GM23338 (cell line): ENCODE measurements at regions not wholly inside any gene's neighbourhood (a gene's known extent, or its start where the extent isn't known, plus 50 kb on each side); places are given as distances from the start of the nearest gene placed in this dataset.

Experiments
- ATAC-seq: fragments of 200-7000 bp; cut with Tn5 transposase; 3 replicates; pipeline ENCODE4 v1.9.1; 2020
- DNase-seq: peaks from one replicate; pipeline ENCODE4 v3.0.0-alpha.2; 2015; ENCODE audit warnings: low spot score
- H2AFZ ChIP-seq: fragments of 200-600 bp; sonication (generic); 2 replicates; pipeline ENCODE4 v1.8.0; 2016; ENCODE audit warnings: antibody characterized with exemption, mild to moderate bottlenecking, moderate library complexity
- H3F3A ChIP-seq: fragments of 200-600 bp; sonication (generic); replicated peaks from 2 replicates; pipeline ENCODE4 v1.8.0; 2017; ENCODE audit warnings: antibody characterized with exemption, mixed run types, low read depth
- H3K27ac ChIP-seq: fragments of 200-600 bp; sonication (generic); 2 replicates; pipeline ENCODE4 v1.6.1; 2016; ENCODE audit warnings: low read depth
- H3K27me3 ChIP-seq: fragments of 200-600 bp; sonication (generic); 2 replicates; pipeline ENCODE4 v1.8.0; 2016; ENCODE audit warnings: mild to moderate bottlenecking, mixed run types, moderate library complexity; ENCODE audit not compliant: insufficient read depth
- H3K36me3 ChIP-seq: fragments of 200-600 bp; sonication (generic); 2 replicates; pipeline ENCODE4 v1.8.0; 2016; ENCODE audit warnings: mild to moderate bottlenecking; ENCODE audit not compliant: insufficient read depth
- H3K4me1 ChIP-seq: fragments of 200-600 bp; sonication (generic); 2 replicates; pipeline ENCODE4 v1.8.0; 2016; ENCODE audit warnings: mild to moderate bottlenecking, moderate library complexity; ENCODE audit not compliant: insufficient read depth
- H3K4me2 ChIP-seq: fragments of 200-600 bp; sonication (generic); 2 replicates; pipeline ENCODE4 v1.7.1; 2017; ENCODE audit warnings: mixed run types
- H3K4me3 ChIP-seq: fragments of 200-600 bp; sonication (generic); 2 replicates; pipeline ENCODE4 v1.6.1; 2016; ENCODE audit warnings: mixed run types
- H3K79me2 ChIP-seq: fragments of 200-600 bp; sonication (generic); replicated peaks from 2 replicates; pipeline ENCODE4 v1.8.0; 2017; ENCODE audit warnings: mild to moderate bottlenecking; ENCODE audit not compliant: insufficient read depth
- H3K9me2 ChIP-seq: fragments of 200-600 bp; sonication (generic); 2 replicates; pipeline ENCODE4 v1.8.0; 2017; ENCODE audit not compliant: insufficient read depth
- H4K20me1 ChIP-seq: fragments of 200-600 bp; sonication (generic); replicated peaks from 2 replicates; pipeline ENCODE4 v1.8.0; 2017; ENCODE audit warnings: mild to moderate bottlenecking; ENCODE audit not compliant: insufficient read depth
- H3K27ac Mint-ChIP-seq: 2 replicates; pipeline ENCODE4 v1.8.0; 2020; ENCODE audit warnings: inconsistent platforms, mild to moderate bottlenecking, moderate library complexity, mixed read lengths
- H3K27me3 Mint-ChIP-seq: 3 replicates; pipeline ENCODE4 v1.8.0; 2022; ENCODE audit warnings: low read depth, mild to moderate bottlenecking, moderate library complexity, mixed read lengths, inconsistent platforms; ENCODE audit not compliant: insufficient read depth, poor library complexity
- H3K36me3 Mint-ChIP-seq: 3 replicates; pipeline ENCODE4 v1.8.0; 2021; ENCODE audit warnings: low read depth, mild to moderate bottlenecking, inconsistent platforms, moderate library complexity, mixed read lengths
- H3K4me1 Mint-ChIP-seq: 3 replicates; pipeline ENCODE4 v1.8.0; 2020; ENCODE audit warnings: mild to moderate bottlenecking, inconsistent platforms, mixed read lengths
- H3K4me3 Mint-ChIP-seq: 3 replicates; pipeline ENCODE4 v1.8.0; 2021; ENCODE audit warnings: moderate library complexity, mild to moderate bottlenecking, inconsistent platforms, mixed read lengths
- H3K9me3 Mint-ChIP-seq: 3 replicates; pipeline ENCODE4 v1.8.0; 2020; ENCODE audit warnings: moderate library complexity, mild to moderate bottlenecking, inconsistent platforms, mixed read lengths
- CREB1 ChIP-seq: fragments of 250-450 bp; sonication (Bioruptor Pico); IDR thresholded peaks from 2 replicates; pipeline ENCODE4 v1.5.0; 2020; ENCODE audit warnings: low read depth, mild to moderate bottlenecking, moderate library complexity
- EZH2 ChIP-seq: fragments of 200-600 bp; sonication (generic); IDR thresholded peaks from one replicate; pipeline ENCODE4 v1.8.0; 2017; ENCODE audit warnings: antibody characterized with exemption, mild to moderate bottlenecking, low read depth; ENCODE audit not compliant: unreplicated experiment
- EZH2phosphoT487 ChIP-seq: fragments of 200-600 bp; sonication (generic); IDR thresholded peaks from one replicate; pipeline ENCODE4 v1.8.1; 2018; ENCODE audit warnings: antibody characterized with exemption; ENCODE audit not compliant: unreplicated experiment
- JUNB ChIP-seq: IDR thresholded peaks from one replicate; pipeline ENCODE4 v1.6.1; 2016; ENCODE audit warnings: antibody characterized with exemption; ENCODE audit not compliant: unreplicated experiment
- NANOG ChIP-seq: IDR thresholded peaks from 2 replicates; pipeline ENCODE4 v1.6.1; 2016; ENCODE audit warnings: antibody characterized with exemption, borderline replicate concordance
- POLR2AphosphoS5 ChIP-seq: IDR thresholded peaks from 2 replicates; pipeline ENCODE4 v1.6.1; 2016; ENCODE audit warnings: antibody characterized with exemption, low read depth
- STAT1 ChIP-seq: IDR thresholded peaks from one replicate; pipeline ENCODE4 v1.6.1; 2016; ENCODE audit warnings: antibody characterized with exemption; ENCODE audit not compliant: unreplicated experiment
- ZNF114 ChIP-seq: fragments of 250-450 bp; sonication (Bioruptor Pico); IDR thresholded peaks from 2 replicates; pipeline ENCODE4 v1.5.0; 2020; ENCODE audit warnings: mild to moderate bottlenecking, moderate library complexity
- ZNF331 ChIP-seq: fragments of 250-450 bp; sonication (Bioruptor Pico); IDR thresholded peaks from 2 replicates; pipeline ENCODE4 v1.5.0; 2020; ENCODE audit warnings: low read depth, mild to moderate bottlenecking, moderate library complexity
- TF ChIP-seq, protein P1 (sequence below): IDR thresholded peaks from 2 replicates; pipeline ENCODE4 v1.6.1; 2016; ENCODE audit warnings: antibody characterized with exemption
- TF ChIP-seq, protein P2 (sequence below): IDR thresholded peaks from one replicate; pipeline ENCODE4 v1.6.1; 2018; ENCODE audit warnings: antibody characterized with exemption; ENCODE audit not compliant: unreplicated experiment
- TF ChIP-seq, protein P3 (sequence below): fragments of 250-450 bp; sonication (Bioruptor Pico); IDR thresholded peaks from 2 replicates; pipeline ENCODE4 v1.5.0; 2020; ENCODE audit warnings: mild to moderate bottlenecking, moderate library complexity
- TF ChIP-seq, protein P4 (sequence below), 2 experiments: fragments of 200-600 bp in 1 of 2; sonication (generic) in 1 of 2; conservative IDR thresholded peaks; 2 replicates each; pipeline versions ENCODE4 v1.5.1 to v1.6.1; 2016 to 2017; ENCODE audit warnings: antibody characterized with exemption in 2 of 2, low read depth in 2 of 2, mild to moderate bottlenecking in 2 of 2, moderate library complexity in 1 of 2

DNA sequence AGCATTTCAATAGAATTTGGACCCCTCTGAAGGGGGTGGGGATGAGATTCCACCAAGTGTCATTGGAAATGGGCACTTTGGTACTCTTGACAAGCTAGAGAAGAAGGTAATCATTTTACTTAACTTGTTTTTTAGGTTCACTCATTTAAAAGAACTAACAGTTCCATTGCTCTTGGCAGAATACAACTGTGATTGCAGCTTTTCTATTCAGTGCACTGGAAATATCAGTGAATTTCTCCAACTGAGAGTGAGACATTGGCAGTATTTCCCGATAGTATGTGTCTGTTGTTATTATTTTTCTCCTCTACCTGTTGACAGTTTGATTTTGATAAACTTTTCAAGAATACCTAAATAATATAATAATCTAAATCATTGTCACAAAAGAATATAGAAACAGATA, 1356.7 kb upstream of the NXPH2 start:
- no peak overlapping the region for H3K27ac ChIP-seq
- DNase-seq: no peak
- no peak overlapping the region for H3K4me3 ChIP-seq
- H2AFZ ChIP-seq: no peak overlapping the region
- H3K9me3 Mint-ChIP-seq: no peaks in the 10 kb centered on the region
- H3K4me3 Mint-ChIP-seq: no peak overlapping the region
- no peak for ATAC-seq
- H3K9me2 ChIP-seq: no peaks in the 10 kb centered on the region
- H3K4me1 Mint-ChIP-seq: peaks cover 11% of the 10 kb centered on the region
- H4K20me1 ChIP-seq: no peaks in the 10 kb centered on the region
- no peaks in the 10 kb centered on the region for H3F3A ChIP-seq
- no peaks in the 10 kb centered on the region for H3K36me3 Mint-ChIP-seq
- H3K4me2 ChIP-seq: peak overlapping the region; percentile 15; the same call in 1 of the 2 replicates
- no peaks in the 10 kb centered on the region for H3K27me3 Mint-ChIP-seq
- H3K79me2 ChIP-seq: no peaks in the 10 kb centered on the region
- no peak overlapping the region for H3K27ac Mint-ChIP-seq
- no peaks in the 10 kb centered on the region for H3K36me3 ChIP-seq
- TF ChIP-seq ZNF331 (CRISPR knock-in tag) (no peak), CREB1 (CRISPR knock-in tag) (no peak), EZH2phosphoT487 (no peak), NANOG (no peak), STAT1 (no peak), EZH2 (no peak), ZNF114 (CRISPR knock-in tag) (no peak), JUNB (no peak), POLR2AphosphoS5 (no peak)
- TF ChIP-seq, protein P1, sequence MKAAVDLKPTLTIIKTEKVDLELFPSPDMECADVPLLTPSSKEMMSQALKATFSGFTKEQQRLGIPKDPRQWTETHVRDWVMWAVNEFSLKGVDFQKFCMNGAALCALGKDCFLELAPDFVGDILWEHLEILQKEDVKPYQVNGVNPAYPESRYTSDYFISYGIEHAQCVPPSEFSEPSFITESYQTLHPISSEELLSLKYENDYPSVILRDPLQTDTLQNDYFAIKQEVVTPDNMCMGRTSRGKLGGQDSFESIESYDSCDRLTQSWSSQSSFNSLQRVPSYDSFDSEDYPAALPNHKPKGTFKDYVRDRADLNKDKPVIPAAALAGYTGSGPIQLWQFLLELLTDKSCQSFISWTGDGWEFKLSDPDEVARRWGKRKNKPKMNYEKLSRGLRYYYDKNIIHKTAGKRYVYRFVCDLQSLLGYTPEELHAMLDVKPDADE: no peak
- TF ChIP-seq, protein P2, sequence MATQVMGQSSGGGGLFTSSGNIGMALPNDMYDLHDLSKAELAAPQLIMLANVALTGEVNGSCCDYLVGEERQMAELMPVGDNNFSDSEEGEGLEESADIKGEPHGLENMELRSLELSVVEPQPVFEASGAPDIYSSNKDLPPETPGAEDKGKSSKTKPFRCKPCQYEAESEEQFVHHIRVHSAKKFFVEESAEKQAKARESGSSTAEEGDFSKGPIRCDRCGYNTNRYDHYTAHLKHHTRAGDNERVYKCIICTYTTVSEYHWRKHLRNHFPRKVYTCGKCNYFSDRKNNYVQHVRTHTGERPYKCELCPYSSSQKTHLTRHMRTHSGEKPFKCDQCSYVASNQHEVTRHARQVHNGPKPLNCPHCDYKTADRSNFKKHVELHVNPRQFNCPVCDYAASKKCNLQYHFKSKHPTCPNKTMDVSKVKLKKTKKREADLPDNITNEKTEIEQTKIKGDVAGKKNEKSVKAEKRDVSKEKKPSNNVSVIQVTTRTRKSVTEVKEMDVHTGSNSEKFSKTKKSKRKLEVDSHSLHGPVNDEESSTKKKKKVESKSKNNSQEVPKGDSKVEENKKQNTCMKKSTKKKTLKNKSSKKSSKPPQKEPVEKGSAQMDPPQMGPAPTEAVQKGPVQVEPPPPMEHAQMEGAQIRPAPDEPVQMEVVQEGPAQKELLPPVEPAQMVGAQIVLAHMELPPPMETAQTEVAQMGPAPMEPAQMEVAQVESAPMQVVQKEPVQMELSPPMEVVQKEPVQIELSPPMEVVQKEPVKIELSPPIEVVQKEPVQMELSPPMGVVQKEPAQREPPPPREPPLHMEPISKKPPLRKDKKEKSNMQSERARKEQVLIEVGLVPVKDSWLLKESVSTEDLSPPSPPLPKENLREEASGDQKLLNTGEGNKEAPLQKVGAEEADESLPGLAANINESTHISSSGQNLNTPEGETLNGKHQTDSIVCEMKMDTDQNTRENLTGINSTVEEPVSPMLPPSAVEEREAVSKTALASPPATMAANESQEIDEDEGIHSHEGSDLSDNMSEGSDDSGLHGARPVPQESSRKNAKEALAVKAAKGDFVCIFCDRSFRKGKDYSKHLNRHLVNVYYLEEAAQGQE: no peak
- TF ChIP-seq, protein P3, sequence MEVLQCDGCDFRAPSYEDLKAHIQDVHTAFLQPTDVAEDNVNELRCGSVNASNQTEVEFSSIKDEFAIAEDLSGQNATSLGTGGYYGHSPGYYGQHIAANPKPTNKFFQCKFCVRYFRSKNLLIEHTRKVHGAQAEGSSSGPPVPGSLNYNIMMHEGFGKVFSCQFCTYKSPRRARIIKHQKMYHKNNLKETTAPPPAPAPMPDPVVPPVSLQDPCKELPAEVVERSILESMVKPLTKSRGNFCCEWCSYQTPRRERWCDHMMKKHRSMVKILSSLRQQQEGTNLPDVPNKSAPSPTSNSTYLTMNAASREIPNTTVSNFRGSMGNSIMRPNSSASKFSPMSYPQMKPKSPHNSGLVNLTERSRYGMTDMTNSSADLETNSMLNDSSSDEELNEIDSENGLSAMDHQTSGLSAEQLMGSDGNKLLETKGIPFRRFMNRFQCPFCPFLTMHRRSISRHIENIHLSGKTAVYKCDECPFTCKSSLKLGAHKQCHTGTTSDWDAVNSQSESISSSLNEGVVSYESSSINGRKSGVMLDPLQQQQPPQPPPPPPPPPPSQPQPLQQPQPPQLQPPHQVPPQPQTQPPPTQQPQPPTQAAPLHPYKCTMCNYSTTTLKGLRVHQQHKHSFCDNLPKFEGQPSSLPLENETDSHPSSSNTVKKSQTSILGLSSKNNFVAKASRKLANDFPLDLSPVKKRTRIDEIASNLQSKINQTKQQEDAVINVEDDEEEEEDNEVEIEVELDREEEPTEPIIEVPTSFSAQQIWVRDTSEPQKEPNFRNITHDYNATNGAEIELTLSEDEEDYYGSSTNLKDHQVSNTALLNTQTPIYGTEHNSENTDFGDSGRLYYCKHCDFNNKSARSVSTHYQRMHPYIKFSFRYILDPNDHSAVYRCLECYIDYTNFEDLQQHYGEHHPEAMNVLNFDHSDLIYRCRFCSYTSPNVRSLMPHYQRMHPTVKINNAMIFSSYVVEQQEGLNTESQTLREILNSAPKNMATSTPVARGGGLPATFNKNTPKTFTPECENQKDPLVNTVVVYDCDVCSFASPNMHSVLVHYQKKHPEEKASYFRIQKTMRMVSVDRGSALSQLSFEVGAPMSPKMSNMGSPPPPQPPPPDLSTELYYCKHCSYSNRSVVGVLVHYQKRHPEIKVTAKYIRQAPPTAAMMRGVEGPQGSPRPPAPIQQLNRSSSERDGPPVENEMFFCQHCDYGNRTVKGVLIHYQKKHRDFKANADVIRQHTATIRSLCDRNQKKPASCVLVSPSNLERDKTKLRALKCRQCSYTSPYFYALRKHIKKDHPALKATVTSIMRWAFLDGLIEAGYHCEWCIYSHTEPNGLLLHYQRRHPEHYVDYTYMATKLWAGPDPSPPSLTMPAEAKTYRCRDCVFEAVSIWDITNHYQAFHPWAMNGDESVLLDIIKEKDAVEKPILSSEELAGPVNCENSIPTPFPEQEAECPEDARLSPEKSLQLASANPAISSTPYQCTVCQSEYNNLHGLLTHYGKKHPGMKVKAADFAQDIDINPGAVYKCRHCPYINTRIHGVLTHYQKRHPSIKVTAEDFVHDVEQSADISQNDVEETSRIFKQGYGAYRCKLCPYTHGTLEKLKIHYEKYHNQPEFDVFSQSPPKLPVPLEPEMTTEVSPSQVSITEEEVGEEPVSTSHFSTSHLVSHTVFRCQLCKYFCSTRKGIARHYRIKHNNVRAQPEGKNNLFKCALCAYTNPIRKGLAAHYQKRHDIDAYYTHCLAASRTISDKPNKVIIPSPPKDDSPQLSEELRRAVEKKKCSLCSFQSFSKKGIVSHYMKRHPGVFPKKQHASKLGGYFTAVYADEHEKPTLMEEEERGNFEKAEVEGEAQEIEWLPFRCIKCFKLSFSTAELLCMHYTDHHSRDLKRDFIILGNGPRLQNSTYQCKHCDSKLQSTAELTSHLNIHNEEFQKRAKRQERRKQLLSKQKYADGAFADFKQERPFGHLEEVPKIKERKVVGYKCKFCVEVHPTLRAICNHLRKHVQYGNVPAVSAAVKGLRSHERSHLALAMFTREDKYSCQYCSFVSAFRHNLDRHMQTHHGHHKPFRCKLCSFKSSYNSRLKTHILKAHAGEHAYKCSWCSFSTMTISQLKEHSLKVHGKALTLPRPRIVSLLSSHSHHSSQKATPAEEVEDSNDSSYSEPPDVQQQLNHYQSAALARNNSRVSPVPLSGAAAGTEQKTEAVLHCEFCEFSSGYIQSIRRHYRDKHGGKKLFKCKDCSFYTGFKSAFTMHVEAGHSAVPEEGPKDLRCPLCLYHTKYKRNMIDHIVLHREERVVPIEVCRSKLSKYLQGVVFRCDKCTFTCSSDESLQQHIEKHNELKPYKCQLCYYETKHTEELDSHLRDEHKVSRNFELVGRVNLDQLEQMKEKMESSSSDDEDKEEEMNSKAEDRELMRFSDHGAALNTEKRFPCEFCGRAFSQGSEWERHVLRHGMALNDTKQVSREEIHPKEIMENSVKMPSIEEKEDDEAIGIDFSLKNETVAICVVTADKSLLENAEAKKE (CRISPR knock-in tag): no peak
- TF ChIP-seq, protein P4, sequence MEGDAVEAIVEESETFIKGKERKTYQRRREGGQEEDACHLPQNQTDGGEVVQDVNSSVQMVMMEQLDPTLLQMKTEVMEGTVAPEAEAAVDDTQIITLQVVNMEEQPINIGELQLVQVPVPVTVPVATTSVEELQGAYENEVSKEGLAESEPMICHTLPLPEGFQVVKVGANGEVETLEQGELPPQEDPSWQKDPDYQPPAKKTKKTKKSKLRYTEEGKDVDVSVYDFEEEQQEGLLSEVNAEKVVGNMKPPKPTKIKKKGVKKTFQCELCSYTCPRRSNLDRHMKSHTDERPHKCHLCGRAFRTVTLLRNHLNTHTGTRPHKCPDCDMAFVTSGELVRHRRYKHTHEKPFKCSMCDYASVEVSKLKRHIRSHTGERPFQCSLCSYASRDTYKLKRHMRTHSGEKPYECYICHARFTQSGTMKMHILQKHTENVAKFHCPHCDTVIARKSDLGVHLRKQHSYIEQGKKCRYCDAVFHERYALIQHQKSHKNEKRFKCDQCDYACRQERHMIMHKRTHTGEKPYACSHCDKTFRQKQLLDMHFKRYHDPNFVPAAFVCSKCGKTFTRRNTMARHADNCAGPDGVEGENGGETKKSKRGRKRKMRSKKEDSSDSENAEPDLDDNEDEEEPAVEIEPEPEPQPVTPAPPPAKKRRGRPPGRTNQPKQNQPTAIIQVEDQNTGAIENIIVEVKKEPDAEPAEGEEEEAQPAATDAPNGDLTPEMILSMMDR (conservative IDR thresholded peaks at IDR 0.05; ENCODE audit: low read depth in 2 of 2): no peak
- H3K4me1 ChIP-seq: peaks cover 17% of the 10 kb centered on the region
- no peaks in the 10 kb centered on the region for H3K27me3 ChIP-seq
